Endothelial cell of umbilical vein (primary cell): ENCODE measurements at regions not wholly inside any gene's neighbourhood (a gene's known extent, or its start where the extent isn't known, plus 50 kb on each side); places are given as distances from the start of the nearest gene placed in this dataset.

Experiments used
- EZH2 ChIP-seq: IDR thresholded peaks from 2 replicates; pipeline ENCODE4 v1.6.1; 2012; ENCODE audit warnings: borderline replicate concordance, low read depth, mild to moderate bottlenecking, moderate library complexity, low read length, inconsistent platforms; ENCODE audit not compliant: severe bottlenecking
- FOS ChIP-seq: IDR thresholded peaks from 2 replicates; pipeline ENCODE4 v1.6.1; 2011; ENCODE audit warnings: mild to moderate bottlenecking, low read length, moderate library complexity, borderline replicate concordance; ENCODE audit not compliant: insufficient read depth
- JUN ChIP-seq: IDR thresholded peaks from 2 replicates; pipeline ENCODE4 v1.6.1; 2011; ENCODE audit warnings: borderline replicate concordance, low read depth; ENCODE audit not compliant: insufficient read length, insufficient read depth
- MAX ChIP-seq: IDR thresholded peaks from 2 replicates; pipeline ENCODE4 v1.6.1; 2011; ENCODE audit not compliant: insufficient read depth, insufficient read length
- MYC ChIP-seq: IDR thresholded peaks from one replicate; pipeline ENCODE4 v1.6.1; 2011; ENCODE audit warnings: mild to moderate bottlenecking, low read depth, low read length
- POLR2A ChIP-seq: IDR thresholded peaks from 2 replicates; pipeline ENCODE4 v1.6.1; 2012; ENCODE audit warnings: low read depth, mild to moderate bottlenecking, control low read depth, low read length
- POLR2AphosphoS5 ChIP-seq: IDR thresholded peaks from 2 replicates; pipeline ENCODE4 v1.6.1; 2012; ENCODE audit warnings: low read depth, mild to moderate bottlenecking, control low read depth, low read length, moderate library complexity; ENCODE audit not compliant: insufficient read depth
- TF ChIP-seq, protein P1 (sequence below), 2 donors: IDR thresholded peaks; 1 replicate in 1 of 2; 2 replicates in 1 of 2; pipeline ENCODE4 v1.5.1; 2011; ENCODE audit warnings: low read length in 2 of 2, mild to moderate bottlenecking in 2 of 2, moderate library complexity in 2 of 2, control low read depth in 1 of 2, inconsistent platforms in 1 of 2, low read depth in 1 of 2; ENCODE audit not compliant: insufficient read depth in 1 of 2; ENCODE audit errors: extremely low read depth in 1 of 2

- TF ChIP-seq, protein P1, sequence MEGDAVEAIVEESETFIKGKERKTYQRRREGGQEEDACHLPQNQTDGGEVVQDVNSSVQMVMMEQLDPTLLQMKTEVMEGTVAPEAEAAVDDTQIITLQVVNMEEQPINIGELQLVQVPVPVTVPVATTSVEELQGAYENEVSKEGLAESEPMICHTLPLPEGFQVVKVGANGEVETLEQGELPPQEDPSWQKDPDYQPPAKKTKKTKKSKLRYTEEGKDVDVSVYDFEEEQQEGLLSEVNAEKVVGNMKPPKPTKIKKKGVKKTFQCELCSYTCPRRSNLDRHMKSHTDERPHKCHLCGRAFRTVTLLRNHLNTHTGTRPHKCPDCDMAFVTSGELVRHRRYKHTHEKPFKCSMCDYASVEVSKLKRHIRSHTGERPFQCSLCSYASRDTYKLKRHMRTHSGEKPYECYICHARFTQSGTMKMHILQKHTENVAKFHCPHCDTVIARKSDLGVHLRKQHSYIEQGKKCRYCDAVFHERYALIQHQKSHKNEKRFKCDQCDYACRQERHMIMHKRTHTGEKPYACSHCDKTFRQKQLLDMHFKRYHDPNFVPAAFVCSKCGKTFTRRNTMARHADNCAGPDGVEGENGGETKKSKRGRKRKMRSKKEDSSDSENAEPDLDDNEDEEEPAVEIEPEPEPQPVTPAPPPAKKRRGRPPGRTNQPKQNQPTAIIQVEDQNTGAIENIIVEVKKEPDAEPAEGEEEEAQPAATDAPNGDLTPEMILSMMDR (IDR thresholded peaks at IDR 0.05; ENCODE audit: extremely low read depth in 1 of 2, insufficient read depth in 1 of 2, low read depth in 1 of 2, low read length in 2 of 2), result no peak
- TF ChIP-seq POLR2A (no peak), EZH2 (no peak), MAX (no peak), POLR2AphosphoS5 (no peak), JUN (no peak), FOS (no peak), MYC (no peak)
These were observed 893.9 kb upstream of the ACVR2A start for GRCh38 chr2:146950911-146951310.
